Type B pancreatic cell (in vitro differentiated cells): ENCODE measurements at regions not wholly inside any gene's neighbourhood (a gene's known extent, or its start where the extent isn't known, plus 50 kb on each side); places are given as distances from the start of the nearest gene placed in this dataset.

Source experiments
- DNase-seq: peaks from one replicate; pipeline ENCODE4 v3.0.0; 2021; ENCODE audit warnings: mixed read lengths; ENCODE audit not compliant: unreplicated experiment; ENCODE audit errors: extremely low spot score
- H3K27ac Mint-ChIP-seq: 2 replicates; pipeline ENCODE4 v1.8.0; 2021; ENCODE audit warnings: mild to moderate bottlenecking, mixed read lengths
- H3K27me3 Mint-ChIP-seq: 2 replicates; pipeline ENCODE4 v1.8.0; 2021; ENCODE audit warnings: mixed read lengths
- H3K36me3 Mint-ChIP-seq: 2 replicates; pipeline ENCODE4 v1.8.0; 2021; ENCODE audit warnings: mixed read lengths
- H3K4me1 Mint-ChIP-seq: one replicate; pipeline ENCODE4 v1.8.0; 2021; ENCODE audit warnings: mixed read lengths; ENCODE audit not compliant: unreplicated experiment
- H3K4me3 Mint-ChIP-seq: 2 replicates; pipeline ENCODE4 v1.8.0; 2021; ENCODE audit warnings: mild to moderate bottlenecking, mixed read lengths
- H3K9me3 Mint-ChIP-seq: 2 replicates; pipeline ENCODE4 v1.8.0; 2021; ENCODE audit warnings: mixed read lengths
- CTCF ChIP-seq: fragments of 200-600 bp; sonication (generic); conservative IDR thresholded peaks from 2 replicates; pipeline ENCODE4 v1.5.0; 2021; ENCODE audit warnings: antibody characterized with exemption, mild to moderate bottlenecking

- no peak for TF ChIP-seq CTCF
- H3K27ac Mint-ChIP-seq = no peak overlapping the region
- H3K36me3 Mint-ChIP-seq = no peaks in the 10 kb centered on the region
- H3K4me1 Mint-ChIP-seq = peaks cover 8% of the 10 kb centered on the region
- no peak for DNase-seq
- H3K27me3 Mint-ChIP-seq = peaks cover 3% of the 10 kb centered on the region
- no peak overlapping the region for H3K4me3 Mint-ChIP-seq
- H3K9me3 Mint-ChIP-seq = no peaks in the 10 kb centered on the region
These were observed 228.3 kb upstream of the WSCD1 start for GRCh38 chr17:5841862-5842261.

- DNase-seq = no peak
- H3K27me3 Mint-ChIP-seq = peaks cover 3% of the 10 kb centered on the region
- no peak overlapping the region for H3K27ac Mint-ChIP-seq
- TF ChIP-seq CTCF = no peak
- H3K4me1 Mint-ChIP-seq = peaks cover 4% of the 10 kb centered on the region
- no peaks in the 10 kb centered on the region for H3K9me3 Mint-ChIP-seq
- no peaks in the 10 kb centered on the region for H3K36me3 Mint-ChIP-seq
- H3K4me3 Mint-ChIP-seq = no peak overlapping the region
These were observed 226.7 kb upstream of the WSCD1 start for GRCh38 chr17:5843366-5844026.

GRCh38 chr17:5846001-5846400 lies 224.2 kb upstream of the WSCD1 start:
- Mint-ChIP-seq H3K9me3 (no peaks in the 10 kb centered on the region), H3K4me3 (no peak overlapping the region), H3K4me1 (no peaks in the 10 kb centered on the region), H3K27me3 (peaks cover 3% of the 10 kb centered on the region), H3K27ac (no peak overlapping the region), H3K36me3 (no peaks in the 10 kb centered on the region)
- no peak for TF ChIP-seq CTCF
- no peak for DNase-seq

- no peak overlapping the region for H3K4me3 Mint-ChIP-seq
- no peaks in the 10 kb centered on the region for H3K9me3 Mint-ChIP-seq
- peaks cover 4% of the 10 kb centered on the region for H3K4me1 Mint-ChIP-seq
These were observed 215.2 kb upstream of the WSCD1 start for GRCh38 chr17:5854871-5855554.

GRCh38 chr17:5861246-5861645 lies 208.9 kb upstream of the WSCD1 start:
- Mint-ChIP-seq H3K36me3 (no peaks in the 10 kb centered on the region), H3K27ac (no peak overlapping the region), H3K4me3 (no peak overlapping the region), H3K27me3 (peaks cover 20% of the 10 kb centered on the region), H3K4me1 (peaks cover 12% of the 10 kb centered on the region), H3K9me3 (no peaks in the 10 kb centered on the region)
- DNase-seq = no peak
- TF ChIP-seq CTCF = no peak

More at GRCh38 chr17:5854871-5855554, 215.2 kb upstream of the WSCD1 start:
- H3K36me3 Mint-ChIP-seq = no peaks in the 10 kb centered on the region
- no peak for DNase-seq
- no peak overlapping the region for H3K27ac Mint-ChIP-seq
- no peak for TF ChIP-seq CTCF
- peaks cover 3% of the 10 kb centered on the region for H3K27me3 Mint-ChIP-seq
